ENCODE measurements at regions not wholly inside any gene's neighbourhood (a gene's known extent, or its start where the extent isn't known, plus 50 kb on each side); places are given as distances from the start of the nearest gene placed in this dataset.

- no peak for TF ChIP-seq CTCF (conservative IDR thresholded peaks at IDR 0.05 in 1 of 2, IDR thresholded peaks at IDR 0.05 in 1 of 2; ENCODE audit: low read depth in 1 of 2, low read length in 2 of 2)
- TF ChIP-seq EZH2 (IDR thresholded peaks at IDR 0.05; ENCODE audit: low read length, missing control alignments) = no peak
Measured at GRCh38 chrX:112233164-112233563, 150.6 kb upstream of the TRPC5 start.

Measured in fibroblast of lung (primary cell).